Adrenal gland (tissue), 5 donors: ENCODE measurements at regions not wholly inside any gene's neighbourhood (a gene's known extent, or its start where the extent isn't known, plus 50 kb on each side); places are given as distances from the start of the nearest gene placed in this dataset.

Source experiments
- POLR2A ChIP-seq, 2 donors: fragments of 450-650 bp; IDR thresholded peaks; one replicate each; pipeline ENCODE4 v1.6.1; 2017; ENCODE audit warnings: antibody characterized with exemption in 2 of 2, mild to moderate bottlenecking in 2 of 2, moderate library complexity in 1 of 2
- TF ChIP-seq, protein P1 (sequence below), 6 experiments: fragments of 450-650 bp in 4 of 6; fragments of 200-600 bp in 2 of 6; sonication (generic) in 1 of 6; IDR thresholded peaks; 1 replicate in 5 of 6; 2 replicates in 1 of 6; pipeline versions ENCODE4 v1.5.1 to v1.8.0; 2016 to 2021; ENCODE audit warnings: antibody characterized with exemption in 6 of 6, mild to moderate bottlenecking in 2 of 6, moderate library complexity in 1 of 6
- donor health status: DM: no; HTN: no; CAD: no.

- TF ChIP-seq, protein P1, sequence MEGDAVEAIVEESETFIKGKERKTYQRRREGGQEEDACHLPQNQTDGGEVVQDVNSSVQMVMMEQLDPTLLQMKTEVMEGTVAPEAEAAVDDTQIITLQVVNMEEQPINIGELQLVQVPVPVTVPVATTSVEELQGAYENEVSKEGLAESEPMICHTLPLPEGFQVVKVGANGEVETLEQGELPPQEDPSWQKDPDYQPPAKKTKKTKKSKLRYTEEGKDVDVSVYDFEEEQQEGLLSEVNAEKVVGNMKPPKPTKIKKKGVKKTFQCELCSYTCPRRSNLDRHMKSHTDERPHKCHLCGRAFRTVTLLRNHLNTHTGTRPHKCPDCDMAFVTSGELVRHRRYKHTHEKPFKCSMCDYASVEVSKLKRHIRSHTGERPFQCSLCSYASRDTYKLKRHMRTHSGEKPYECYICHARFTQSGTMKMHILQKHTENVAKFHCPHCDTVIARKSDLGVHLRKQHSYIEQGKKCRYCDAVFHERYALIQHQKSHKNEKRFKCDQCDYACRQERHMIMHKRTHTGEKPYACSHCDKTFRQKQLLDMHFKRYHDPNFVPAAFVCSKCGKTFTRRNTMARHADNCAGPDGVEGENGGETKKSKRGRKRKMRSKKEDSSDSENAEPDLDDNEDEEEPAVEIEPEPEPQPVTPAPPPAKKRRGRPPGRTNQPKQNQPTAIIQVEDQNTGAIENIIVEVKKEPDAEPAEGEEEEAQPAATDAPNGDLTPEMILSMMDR (IDR thresholded peaks at IDR 0.05) = no peak
- TF ChIP-seq POLR2A (IDR thresholded peaks at IDR 0.05) = no peak
Measured at GRCh38 chr1:95806171-95806570, 572.2 kb downstream of the RWDD3 start.
